Rectal smooth muscle tissue (tissue), 1 donor: ENCODE measurements at regions not wholly inside any gene's neighbourhood (a gene's known extent, or its start where the extent isn't known, plus 50 kb on each side); places are given as distances from the start of the nearest gene placed in this dataset.

Experiments
- H3K27ac ChIP-seq: one replicate; pipeline ENCODE4 v1.7.0; 2013; ENCODE audit warnings: low read depth, low read length, inconsistent platforms
- H3K27me3 ChIP-seq: one replicate; pipeline ENCODE4 v1.7.0; 2013; ENCODE audit warnings: low read length; ENCODE audit not compliant: control insufficient read depth, insufficient read depth
- H3K36me3 ChIP-seq: one replicate; pipeline ENCODE4 v1.7.0; 2013; ENCODE audit warnings: low read length; ENCODE audit not compliant: control insufficient read depth, insufficient read depth
- H3K4me1 ChIP-seq: one replicate; pipeline ENCODE4 v1.7.0; 2013; ENCODE audit warnings: low read length; ENCODE audit not compliant: control insufficient read depth, insufficient read depth
- H3K4me3 ChIP-seq: one replicate; pipeline ENCODE4 v1.7.0; 2013; ENCODE audit warnings: low read length
- H3K9ac ChIP-seq: one replicate; pipeline ENCODE4 v1.7.0; 2013; ENCODE audit warnings: low read length

GRCh38 chr15:46151786-46152185 is 517.0 kb downstream of the SQOR start:
- H3K27me3 ChIP-seq, result no peaks in the 10 kb centered on the region
- no peaks in the 10 kb centered on the region for H3K4me1 ChIP-seq
- H3K4me3 ChIP-seq, result no peak overlapping the region
- H3K9ac ChIP-seq, result no peak overlapping the region
- H3K27ac ChIP-seq, result no peak overlapping the region
- no peaks in the 10 kb centered on the region for H3K36me3 ChIP-seq

GRCh38 chr15:46166750-46167149 is 531.9 kb downstream of the SQOR start:
- Histone ChIP-seq H3K27ac (no peak overlapping the region), H3K4me3 (no peak overlapping the region), H3K9ac (no peak overlapping the region), H3K4me1 (no peaks in the 10 kb centered on the region), H3K27me3 (no peaks in the 10 kb centered on the region), H3K36me3 (no peaks in the 10 kb centered on the region)

- Histone ChIP-seq H3K4me3 (no peak overlapping the region), H3K4me1 (no peaks in the 10 kb centered on the region), H3K9ac (no peak overlapping the region), H3K27me3 (no peaks in the 10 kb centered on the region), H3K27ac (no peak overlapping the region), H3K36me3 (no peaks in the 10 kb centered on the region)
Observed at GRCh38 chr15:46170326-46170725, 535.5 kb downstream of the SQOR start.

GRCh38 chr15:46174122-46174521 is 539.3 kb downstream of the SQOR start:
- Histone ChIP-seq H3K27me3 (no peaks in the 10 kb centered on the region), H3K4me3 (no peak overlapping the region), H3K27ac (no peak overlapping the region), H3K9ac (no peak overlapping the region), H3K4me1 (no peaks in the 10 kb centered on the region), H3K36me3 (no peaks in the 10 kb centered on the region)

GRCh38 chr15:46177219-46177618 is 542.4 kb downstream of the SQOR start:
- H3K27me3 ChIP-seq, result no peaks in the 10 kb centered on the region
- no peaks in the 10 kb centered on the region for H3K4me1 ChIP-seq
- no peak overlapping the region for H3K4me3 ChIP-seq
- H3K36me3 ChIP-seq, result no peaks in the 10 kb centered on the region
- H3K9ac ChIP-seq, result no peak overlapping the region
- H3K27ac ChIP-seq, result no peak overlapping the region

- Histone ChIP-seq H3K36me3 (no peaks in the 10 kb centered on the region), H3K4me3 (no peak overlapping the region), H3K4me1 (no peaks in the 10 kb centered on the region), H3K9ac (no peak overlapping the region), H3K27me3 (no peaks in the 10 kb centered on the region), H3K27ac (no peak overlapping the region)
Observed at GRCh38 chr15:46178138-46178537, 543.3 kb downstream of the SQOR start.

- H3K27ac ChIP-seq, result no peak overlapping the region
- H3K9ac ChIP-seq, result no peak overlapping the region
- H3K4me3 ChIP-seq, result no peak overlapping the region
- no peaks in the 10 kb centered on the region for H3K27me3 ChIP-seq
- no peaks in the 10 kb centered on the region for H3K36me3 ChIP-seq
- H3K4me1 ChIP-seq, result no peaks in the 10 kb centered on the region
Observed at GRCh38 chr15:46207341-46207740, 572.5 kb downstream of the SQOR start.

GRCh38 chr15:46213551-46213950 is 578.7 kb downstream of the SQOR start:
- Histone ChIP-seq H3K36me3 (no peaks in the 10 kb centered on the region), H3K27ac (no peak overlapping the region), H3K4me3 (no peak overlapping the region), H3K27me3 (no peaks in the 10 kb centered on the region), H3K9ac (no peak overlapping the region), H3K4me1 (no peaks in the 10 kb centered on the region)

GRCh38 chr15:46222826-46223225 is 588.0 kb downstream of the SQOR start:
- Histone ChIP-seq H3K9ac (no peak overlapping the region), H3K27me3 (no peaks in the 10 kb centered on the region), H3K27ac (no peak overlapping the region), H3K36me3 (no peaks in the 10 kb centered on the region), H3K4me3 (no peak overlapping the region), H3K4me1 (no peaks in the 10 kb centered on the region)

GRCh38 chr15:46229263-46229662 is 594.4 kb downstream of the SQOR start:
- H3K4me1 ChIP-seq, result no peaks in the 10 kb centered on the region
- H3K9ac ChIP-seq, result no peak overlapping the region
- no peak overlapping the region for H3K27ac ChIP-seq
- no peak overlapping the region for H3K4me3 ChIP-seq
- H3K36me3 ChIP-seq, result no peaks in the 10 kb centered on the region
- no peaks in the 10 kb centered on the region for H3K27me3 ChIP-seq

- Histone ChIP-seq H3K27me3 (no peaks in the 10 kb centered on the region), H3K4me1 (no peaks in the 10 kb centered on the region), H3K4me3 (no peak overlapping the region), H3K9ac (no peak overlapping the region), H3K27ac (no peak overlapping the region), H3K36me3 (no peaks in the 10 kb centered on the region)
Observed at GRCh38 chr15:46231786-46232185, 597.0 kb downstream of the SQOR start.

GRCh38 chr15:46232471-46232870 is 597.6 kb downstream of the SQOR start:
- H3K27me3 ChIP-seq, result no peaks in the 10 kb centered on the region
- H3K4me3 ChIP-seq, result no peak overlapping the region
- H3K9ac ChIP-seq, result no peak overlapping the region
- no peaks in the 10 kb centered on the region for H3K36me3 ChIP-seq
- H3K4me1 ChIP-seq, result no peaks in the 10 kb centered on the region
- no peak overlapping the region for H3K27ac ChIP-seq

GRCh38 chr15:46242935-46243334 is 608.1 kb downstream of the SQOR start:
- H3K27me3 ChIP-seq, result no peaks in the 10 kb centered on the region
- no peaks in the 10 kb centered on the region for H3K4me1 ChIP-seq
- no peak overlapping the region for H3K4me3 ChIP-seq
- H3K27ac ChIP-seq, result no peak overlapping the region
- no peaks in the 10 kb centered on the region for H3K36me3 ChIP-seq
- no peak overlapping the region for H3K9ac ChIP-seq
